T1000 (cell line): ENCODE measurements at regions not wholly inside any gene's neighbourhood (a gene's known extent, or its start where the extent isn't known, plus 50 kb on each side); places are given as distances from the start of the nearest gene placed in this dataset.

Experiments used
- DNase-seq: peaks from one replicate; lab custom pipeline; 2025; ENCODE audit warnings: mixed read lengths; lab: John Stamatoyannopoulos, UW

GRCh38 chr5:148913493-148913892, 87.1 kb downstream of the ADRB2 start:
- no peak for DNase-seq

GRCh38 chr5:148913985-148914431, 87.6 kb downstream of the ADRB2 start:
- peak; percentile 43 for DNase-seq

- no peak for DNase-seq
Observed at GRCh38 chr5:148915224-148915817, 88.9 kb downstream of the ADRB2 start.

GRCh38 chr5:148920646-148921288, 94.4 kb downstream of the ADRB2 start:
- DNase-seq = no peak

GRCh38 chr5:148921350-148921749, 94.9 kb downstream of the ADRB2 start:
- DNase-seq = no peak

- DNase-seq = no peak
Observed at GRCh38 chr5:148922606-148923005, 96.2 kb downstream of the ADRB2 start.

- no peak for DNase-seq
Observed at GRCh38 chr5:148923023-148923422, 96.6 kb downstream of the ADRB2 start.

GRCh38 chr5:148924817-148925216, 98.4 kb downstream of the ADRB2 start:
- DNase-seq = no peak

GRCh38 chr5:148926207-148926606, 99.8 kb downstream of the ADRB2 start:
- DNase-seq = no peak

- DNase-seq = no peak
Observed at GRCh38 chr5:148927307-148927946, 101.0 kb downstream of the ADRB2 start.

- no peak for DNase-seq
Observed at GRCh38 chr5:148928141-148928540, 101.7 kb downstream of the ADRB2 start.

- no peak for DNase-seq
Observed at GRCh38 chr5:148931453-148932057, 105.1 kb downstream of the ADRB2 start.

- no peak for DNase-seq
Observed at GRCh38 chr5:148932355-148932935, 106.0 kb downstream of the ADRB2 start.

GRCh38 chr5:148933903-148934432, 107.6 kb downstream of the ADRB2 start:
- no peak for DNase-seq

- DNase-seq = no peak
Observed at GRCh38 chr5:148934895-148935400, 108.5 kb downstream of the ADRB2 start.

- no peak for DNase-seq
Observed at GRCh38 chr5:148937239-148937638, 110.8 kb downstream of the ADRB2 start.

GRCh38 chr5:148937830-148938521, 111.6 kb downstream of the ADRB2 start:
- no peak for DNase-seq

- no peak for DNase-seq
Observed at GRCh38 chr5:148938522-148938882, 112.1 kb downstream of the ADRB2 start.

- no peak for DNase-seq
Observed at GRCh38 chr5:148939676-148940075, 113.3 kb downstream of the ADRB2 start.

GRCh38 chr5:148941810-148942209, 115.4 kb downstream of the ADRB2 start:
- no peak for DNase-seq

GRCh38 chr5:148949841-148950470, 112.9 kb downstream of the SH3TC2 start:
- no peak for DNase-seq
